GM18505 (cell line): ENCODE measurements at regions not wholly inside any gene's neighbourhood (a gene's known extent, or its start where the extent isn't known, plus 50 kb on each side); places are given as distances from the start of the nearest gene placed in this dataset.
"Not testable (repeated sequence)": the region's sequence is repeated elsewhere in the genome, so short reads cannot be mapped to it uniquely, and the experiment has no call there.

Source experiments
- ATAC-seq: cut with Tn5 transposase; IDR thresholded peaks from one replicate; pipeline ENCODE4 v1.9.1; 2021; ENCODE audit not compliant: unreplicated experiment
- POLR2A ChIP-seq: IDR thresholded peaks from 4 replicates; pipeline ENCODE4 v1.6.1; 2011; ENCODE audit warnings: borderline replicate concordance; ENCODE audit not compliant: insufficient read depth, insufficient read length; ENCODE audit errors: extremely low read depth

DNA sequence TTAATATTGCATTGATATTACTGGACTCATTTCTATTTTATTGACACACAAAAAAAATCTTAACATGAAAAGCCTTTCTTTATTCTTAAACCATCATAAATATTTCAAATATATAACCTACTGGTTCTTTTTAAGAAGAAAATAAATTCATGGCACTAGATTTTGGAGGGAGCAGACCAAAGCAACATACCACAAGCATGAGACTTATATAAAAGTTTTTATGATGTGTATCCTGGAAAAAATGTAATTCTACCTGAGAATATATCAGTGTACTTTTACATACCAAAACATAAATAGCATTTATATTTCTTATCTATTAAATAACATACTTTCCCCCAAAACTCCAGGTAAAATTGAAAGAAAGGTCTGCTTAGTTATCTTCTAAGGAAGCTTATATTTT, 508.2 kb upstream of the SEMA3D start:
- TF ChIP-seq POLR2A: no peak

DNA sequence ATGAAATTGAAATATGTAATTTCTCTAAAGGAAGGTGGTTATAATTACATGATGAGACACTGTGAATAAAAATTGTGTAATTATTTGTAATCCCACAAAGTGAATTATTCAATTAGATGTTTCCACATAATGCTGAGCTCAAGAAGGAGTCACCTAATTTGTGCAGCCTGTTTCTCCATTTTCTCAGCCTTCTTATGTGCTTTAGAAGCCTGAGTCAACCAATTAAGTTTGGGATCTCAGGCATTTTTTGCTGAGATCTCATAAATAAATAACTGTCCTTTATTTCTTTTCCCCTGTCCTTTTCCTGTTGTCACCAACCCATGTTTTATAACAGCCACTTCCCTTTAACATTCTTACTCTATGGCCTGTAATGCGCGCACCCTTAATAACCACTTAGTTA, 506.5 kb upstream of the SEMA3D start:
- ATAC-seq: no peak
- TF ChIP-seq POLR2A: no peak

More for the DNA sequence above, 508.2 kb upstream of the SEMA3D start:
- ATAC-seq: no peak

DNA sequence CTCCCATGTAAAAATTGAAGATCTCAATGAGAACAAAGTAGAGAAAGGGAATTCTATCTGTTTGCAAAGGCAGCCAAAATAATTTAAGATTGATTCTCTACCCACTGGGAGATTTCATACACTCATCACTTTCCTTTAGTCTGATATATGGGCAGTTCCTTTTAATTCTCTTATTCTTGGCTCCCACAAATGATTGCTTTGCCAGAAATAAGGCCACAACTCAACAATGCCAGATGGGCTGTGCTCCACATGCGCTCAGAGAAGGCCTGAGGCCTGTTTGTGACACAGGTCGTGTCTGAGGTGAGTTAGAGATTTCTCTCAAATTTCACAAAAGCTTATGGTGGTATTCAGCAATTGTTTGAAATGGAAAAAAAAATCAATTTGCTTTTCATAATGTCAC, 501.9 kb upstream of the SEMA3D start:
- TF ChIP-seq POLR2A: no peak
- ATAC-seq: no peak

DNA sequence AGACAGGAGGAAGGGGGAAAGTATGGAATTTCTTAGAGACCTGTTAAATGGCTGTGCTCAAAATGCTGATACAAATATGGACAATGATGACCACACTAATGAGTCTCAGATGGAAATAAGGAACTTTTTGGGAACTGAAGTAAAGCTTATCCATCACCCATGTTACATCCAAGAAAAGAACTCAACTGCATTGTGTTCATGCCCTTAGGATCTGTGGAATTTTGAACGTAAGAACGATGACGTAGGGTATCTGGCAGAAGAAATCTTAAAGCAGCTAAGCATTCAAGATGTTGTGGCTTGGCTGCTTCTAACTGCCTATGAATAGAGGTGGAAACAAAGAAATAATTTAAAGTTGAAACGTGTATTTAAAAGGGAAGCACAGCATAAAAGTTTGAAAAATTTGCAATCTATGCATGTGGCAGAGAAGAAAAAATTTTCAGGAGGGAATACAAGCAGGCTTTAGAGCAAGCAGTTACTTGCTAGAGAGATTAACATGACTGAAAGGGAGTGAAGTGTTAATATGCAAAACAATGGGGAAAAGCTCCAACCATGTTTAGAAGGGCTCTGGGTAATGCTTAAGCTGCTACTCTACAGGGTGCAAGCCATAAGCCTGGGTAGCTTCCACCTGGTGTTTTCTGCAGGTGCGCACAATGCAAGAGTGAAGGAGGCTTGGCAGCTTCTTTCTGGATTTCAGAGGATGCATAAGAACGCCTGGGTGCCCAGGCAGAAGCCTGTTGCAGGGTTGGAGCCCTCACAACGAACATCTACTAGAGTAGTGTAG, 499.7 kb upstream of the SEMA3D start:
- ATAC-seq: no peak
- no peak for TF ChIP-seq POLR2A

DNA sequence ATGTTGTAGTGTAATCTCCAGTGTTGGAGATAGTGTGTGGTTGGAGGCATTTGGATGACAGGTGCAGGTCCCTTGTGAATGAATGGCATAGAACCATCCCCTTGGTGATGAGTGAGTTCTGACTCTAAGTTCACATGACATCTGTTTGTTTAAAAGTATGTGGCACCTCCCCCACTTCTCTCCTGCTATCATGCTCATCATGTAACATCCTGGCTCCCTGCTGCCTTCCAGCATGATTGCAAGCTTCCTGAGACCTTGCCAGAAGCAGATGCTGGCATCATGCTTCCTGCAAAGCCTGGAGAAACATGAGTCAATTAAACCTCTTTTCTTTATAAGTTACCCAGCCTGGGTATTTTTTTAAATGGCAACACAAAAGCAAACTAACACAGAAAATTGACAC, 499.0 kb upstream of the SEMA3D start:
- ATAC-seq: no peak
- TF ChIP-seq POLR2A: no peak

DNA sequence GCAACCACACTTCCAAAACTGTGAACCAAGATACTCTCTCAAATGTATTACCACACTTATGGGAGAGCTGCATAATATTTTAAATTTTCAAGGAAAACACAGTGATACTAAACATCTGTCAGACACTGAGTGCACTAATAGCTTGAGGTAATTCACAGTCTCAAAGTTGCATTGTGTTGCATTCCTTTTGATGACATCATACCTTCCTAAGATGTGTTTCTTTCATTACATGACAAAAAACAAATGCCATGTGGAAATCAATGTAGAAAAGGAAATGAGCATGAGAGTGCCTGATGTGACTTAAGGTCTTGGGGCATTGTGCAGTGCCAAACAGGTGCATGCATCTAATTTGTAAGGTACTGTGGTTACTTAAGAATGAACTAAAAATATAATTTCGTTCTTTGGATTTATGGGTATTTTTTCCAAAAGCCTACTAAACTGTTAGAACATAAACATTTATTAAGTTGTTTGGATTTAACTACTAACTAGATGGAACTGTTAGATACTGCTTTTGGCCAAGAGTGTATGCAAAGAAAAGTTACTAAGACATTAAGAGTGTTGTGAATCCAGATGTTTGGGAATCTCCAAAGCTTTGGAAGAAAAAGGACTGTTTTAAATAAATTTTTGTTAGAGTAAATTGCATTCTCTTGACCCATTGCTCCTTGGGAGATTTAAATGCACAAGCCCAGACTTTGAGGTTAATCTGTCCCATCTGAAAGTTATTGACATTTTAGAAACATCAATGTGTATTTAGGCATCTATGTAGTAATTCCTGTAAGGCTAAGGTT, 496.2 kb upstream of the SEMA3D start:
- ATAC-seq: no peak
- TF ChIP-seq POLR2A: no peak

DNA sequence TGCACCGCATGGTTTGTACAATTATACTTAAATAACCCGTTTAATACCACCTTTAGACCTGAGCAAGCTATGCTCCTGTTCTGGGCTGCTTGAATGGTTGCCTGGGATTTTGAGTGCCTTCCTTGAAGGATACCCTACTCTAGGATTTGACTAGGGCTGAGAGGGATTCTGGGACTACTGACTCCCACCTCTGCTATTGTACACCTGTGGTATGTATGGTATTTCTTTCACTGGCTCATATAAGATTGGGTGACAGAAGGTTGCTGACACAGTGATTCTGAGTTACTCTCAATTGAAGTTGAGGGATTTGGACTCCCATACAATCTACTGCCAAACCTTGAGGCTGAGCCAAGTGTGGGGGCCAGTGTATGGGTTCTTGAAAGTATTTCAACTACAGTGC, 494.4 kb upstream of the SEMA3D start:
- no peak for ATAC-seq
- no peak for TF ChIP-seq POLR2A

DNA sequence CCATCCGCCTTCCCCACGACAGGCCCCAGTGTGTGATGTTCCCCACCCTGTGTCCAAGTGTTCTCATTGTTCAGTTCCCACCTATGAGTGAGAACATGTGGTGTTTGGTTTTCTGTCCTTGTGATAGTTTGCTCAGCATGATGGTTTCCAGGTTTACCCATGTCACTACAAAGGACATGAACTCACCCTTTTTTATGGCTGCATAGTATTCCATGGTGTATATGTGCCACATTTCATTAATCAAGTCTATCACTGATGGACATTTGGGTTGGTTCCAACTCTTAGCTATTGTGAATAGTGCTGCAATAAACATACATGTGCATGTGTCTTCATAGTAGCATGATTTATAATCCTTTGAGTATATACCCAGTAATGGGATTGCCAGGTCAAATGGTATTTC, 488.2 kb upstream of the SEMA3D start:
- ATAC-seq: not testable (repeated sequence)

DNA sequence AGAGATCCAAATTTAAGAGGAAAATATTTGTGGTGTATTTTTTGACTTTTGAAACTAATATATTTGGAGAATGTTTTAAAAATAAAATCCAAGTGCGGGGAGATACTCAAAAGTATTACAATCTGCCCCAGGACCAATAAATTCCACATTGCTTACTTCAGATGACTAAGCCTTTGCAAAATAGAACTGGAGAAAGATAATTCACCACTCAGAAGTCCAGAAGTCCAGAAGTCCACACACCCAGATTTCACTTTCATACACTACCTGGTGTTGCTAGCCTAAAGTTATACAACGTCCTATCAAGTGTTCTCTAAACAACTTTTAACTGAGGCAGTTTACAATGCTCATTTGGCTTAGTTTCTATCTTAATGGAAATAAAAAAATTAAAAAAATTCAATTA, 487.0 kb upstream of the SEMA3D start:
- no peak for TF ChIP-seq POLR2A
- no peak for ATAC-seq

DNA sequence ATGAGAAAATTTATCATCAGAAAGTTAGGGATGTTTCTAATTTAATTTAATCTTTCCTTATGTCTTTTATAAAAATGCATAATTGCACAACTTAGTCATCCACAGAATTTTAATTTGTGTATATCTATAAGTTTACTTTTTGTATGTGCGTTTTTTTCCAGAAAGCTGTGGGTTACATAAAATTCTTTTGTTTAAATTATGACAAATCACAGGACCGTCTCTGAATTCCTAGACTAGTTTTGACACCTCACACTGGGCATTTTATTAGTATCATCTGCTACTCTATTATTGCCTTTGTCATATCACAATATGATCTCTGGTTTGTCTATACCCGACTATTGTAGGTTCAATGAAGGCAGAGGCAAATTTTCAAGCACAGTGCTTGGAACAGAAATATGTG, 482.4 kb upstream of the SEMA3D start:
- TF ChIP-seq POLR2A: no peak
- ATAC-seq: no peak

DNA sequence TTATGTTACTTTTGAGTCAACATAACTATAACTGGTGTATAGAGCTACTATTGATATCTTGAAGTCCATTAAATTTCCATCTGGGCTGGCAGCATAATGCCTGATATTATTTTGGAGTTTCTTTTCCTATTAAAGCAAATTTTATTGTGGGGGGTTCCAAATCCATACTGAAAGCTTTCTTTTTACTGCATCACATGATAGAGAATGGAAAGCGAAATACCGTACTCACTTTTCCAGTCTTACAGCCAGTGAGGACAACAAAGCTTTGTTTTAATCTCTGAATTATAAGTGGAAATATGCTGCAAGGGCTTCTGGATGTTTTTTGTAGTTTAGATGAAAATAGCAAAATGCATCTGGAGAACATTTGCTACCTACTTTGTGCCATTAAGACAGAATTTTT, 477.5 kb upstream of the SEMA3D start:
- no peak for TF ChIP-seq POLR2A
- no peak for ATAC-seq

DNA sequence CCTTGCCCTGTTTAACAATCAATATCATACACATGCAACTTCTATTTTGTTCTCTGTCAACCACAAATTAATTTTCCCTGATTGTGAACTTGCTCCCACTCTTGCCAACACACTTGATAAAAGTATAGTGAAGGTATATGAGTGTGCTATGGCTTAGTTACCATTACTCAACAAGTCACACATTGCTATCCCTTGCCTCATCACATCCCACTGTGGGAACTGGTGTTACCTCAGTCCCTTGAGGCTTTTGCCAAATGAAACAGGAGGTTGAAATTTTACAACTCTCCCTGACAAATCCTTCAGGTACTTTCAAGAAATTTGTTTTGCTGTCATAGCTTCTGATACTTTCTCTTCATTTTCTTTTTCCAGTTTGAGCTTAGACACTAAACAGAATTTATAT, 472.5 kb upstream of the SEMA3D start:
- no peak for ATAC-seq
- no peak for TF ChIP-seq POLR2A

DNA sequence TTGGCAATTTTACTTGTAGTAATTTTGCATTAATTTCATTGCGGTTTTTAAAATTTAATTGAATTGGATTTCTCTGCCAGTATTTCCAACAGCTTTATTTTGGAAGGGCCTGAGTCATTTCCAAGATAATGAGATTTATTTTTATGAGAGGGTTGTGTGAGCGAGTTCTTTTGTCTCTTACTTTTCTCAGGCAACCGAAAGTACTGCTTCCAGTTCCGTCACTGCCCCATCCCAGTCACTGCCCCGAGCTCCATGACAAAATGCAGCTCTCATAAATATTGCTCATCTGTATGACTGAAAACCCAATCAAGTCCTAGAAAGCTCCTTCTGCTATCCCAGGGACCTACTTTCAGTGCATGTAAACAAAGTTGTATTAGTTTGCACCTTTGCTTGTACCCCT, 468.4 kb upstream of the SEMA3D start:
- TF ChIP-seq POLR2A: no peak
- ATAC-seq: no peak

DNA sequence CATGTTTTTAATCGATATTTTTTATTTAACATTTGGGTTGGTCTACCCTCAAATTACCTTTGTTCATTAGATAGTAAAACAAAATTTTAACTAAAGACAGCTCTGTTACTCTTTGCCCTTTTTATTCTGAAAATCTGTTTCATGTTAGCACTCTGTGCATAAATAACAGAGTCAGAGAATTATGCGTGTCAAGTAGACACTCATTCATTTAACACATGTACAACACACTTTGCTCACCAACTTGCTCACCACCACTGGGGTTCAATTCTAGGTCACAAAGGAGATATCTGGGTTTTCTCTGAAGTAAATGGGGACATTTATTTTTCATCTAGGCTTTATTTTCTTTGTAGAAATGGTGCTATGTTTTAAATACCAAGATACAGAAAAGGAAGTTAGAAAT, 457.4 kb upstream of the SEMA3D start:
- no peak for ATAC-seq

DNA sequence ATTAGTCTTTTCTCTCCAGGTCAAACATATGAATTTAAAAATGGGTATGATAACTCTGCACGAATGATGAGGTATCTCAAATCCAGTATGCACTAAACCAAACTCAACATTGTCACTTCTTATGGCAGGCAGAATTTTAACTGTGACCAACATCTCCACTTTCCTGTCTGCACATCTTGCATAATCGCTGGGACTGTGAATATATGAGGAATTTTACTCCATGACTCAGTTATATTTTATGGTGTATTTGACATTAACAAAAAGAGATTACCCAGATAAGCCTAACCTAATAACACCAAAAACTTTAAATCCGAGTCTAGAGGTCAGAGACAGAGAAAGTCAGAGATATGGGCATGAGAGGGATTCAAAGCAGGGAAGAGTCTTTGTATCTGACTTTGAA, 454.5 kb upstream of the SEMA3D start:
- no peak for TF ChIP-seq POLR2A
- ATAC-seq: no peak

More for the DNA sequence above, 457.4 kb upstream of the SEMA3D start:
- no peak for TF ChIP-seq POLR2A

DNA sequence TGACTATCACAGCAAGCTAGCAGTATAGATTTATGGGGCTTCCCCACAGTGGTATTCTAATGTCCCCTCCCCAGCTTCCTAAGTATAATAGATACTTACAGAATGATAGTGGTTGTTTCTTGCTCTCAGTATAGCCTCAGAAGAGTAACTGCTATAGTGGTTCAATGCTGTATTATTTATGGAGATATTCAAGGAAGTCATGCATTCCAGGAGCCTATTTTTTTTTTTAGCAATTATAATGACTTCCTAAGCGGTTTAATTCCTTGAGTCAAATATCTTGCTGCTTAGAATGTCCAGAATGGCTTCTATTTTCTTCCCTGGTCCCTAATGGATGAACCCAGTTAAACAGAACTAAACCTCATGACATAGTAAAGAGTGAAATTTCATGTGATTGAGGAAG, 451.5 kb upstream of the SEMA3D start:
- TF ChIP-seq POLR2A: no peak

More for the DNA sequence above, 451.5 kb upstream of the SEMA3D start:
- no peak for ATAC-seq
